HG03280 (cell line): ENCODE measurements at regions not wholly inside any gene's neighbourhood (a gene's known extent, or its start where the extent isn't known, plus 50 kb on each side); places are given as distances from the start of the nearest gene placed in this dataset.

Source experiments
- ATAC-seq: cut with Tn5 transposase; IDR thresholded peaks from one replicate; pipeline ENCODE4 v1.9.1; 2021; ENCODE audit warnings: mild to moderate bottlenecking, moderate library complexity; ENCODE audit not compliant: unreplicated experiment

GRCh38 chr6:87938287-87938686, 109.4 kb upstream of the SPACA1 start:
- ATAC-seq = no peak

GRCh38 chr6:87936065-87936464, 111.6 kb upstream of the SPACA1 start:
- ATAC-seq = no peak

- ATAC-seq = no peak
Measured at GRCh38 chr6:87935196-87935595, 112.4 kb upstream of the SPACA1 start.

- no peak for ATAC-seq
Measured at GRCh38 chr6:87932361-87932760, 115.3 kb upstream of the SPACA1 start.

GRCh38 chr6:87929843-87930288, 117.8 kb upstream of the SPACA1 start:
- peak; percentile 66 for ATAC-seq

- no peak for ATAC-seq
Measured at GRCh38 chr6:87926687-87927086, 121.0 kb upstream of the SPACA1 start.

- no peak for ATAC-seq
Measured at GRCh38 chr6:87926072-87926471, 121.6 kb upstream of the SPACA1 start.

- ATAC-seq = peak; percentile 58
Measured at GRCh38 chr6:87925373-87926060, 122.1 kb upstream of the SPACA1 start.

GRCh38 chr6:87923389-87924050, 124.1 kb upstream of the SPACA1 start:
- ATAC-seq = no peak

GRCh38 chr6:87922947-87923330, 124.7 kb upstream of the SPACA1 start:
- peak; percentile 58 for ATAC-seq

- peak; percentile 5 for ATAC-seq
Measured at GRCh38 chr6:87922196-87922946, 125.3 kb upstream of the SPACA1 start.

GRCh38 chr6:87921034-87921433, 126.6 kb upstream of the SPACA1 start:
- ATAC-seq = no peak

- no peak for ATAC-seq
Measured at GRCh38 chr6:87920245-87920644, 127.4 kb upstream of the SPACA1 start.

GRCh38 chr6:87919416-87919815, 128.2 kb upstream of the SPACA1 start:
- ATAC-seq = no peak

GRCh38 chr6:87919001-87919400, 128.6 kb upstream of the SPACA1 start:
- no peak for ATAC-seq

- no peak for ATAC-seq
Measured at GRCh38 chr6:87918461-87918941, 129.1 kb upstream of the SPACA1 start.

- ATAC-seq = no peak
Measured at GRCh38 chr6:87917886-87918285, 129.8 kb upstream of the SPACA1 start.

GRCh38 chr6:87916446-87916845, 131.2 kb upstream of the SPACA1 start:
- no peak for ATAC-seq

GRCh38 chr6:87914637-87915395, 132.8 kb upstream of the SPACA1 start:
- ATAC-seq = peak; percentile 79

GRCh38 chr6:87913974-87914373, 133.7 kb upstream of the SPACA1 start:
- no peak for ATAC-seq

- ATAC-seq = no peak
Measured at GRCh38 chr6:87912102-87912501, 135.5 kb upstream of the SPACA1 start.
